GM21619 (cell line): ENCODE measurements at regions not wholly inside any gene's neighbourhood (a gene's known extent, or its start where the extent isn't known, plus 50 kb on each side); places are given as distances from the start of the nearest gene placed in this dataset.

Experiments
- ATAC-seq: cut with Tn5 transposase; IDR thresholded peaks from one replicate; pipeline ENCODE4 v1.9.1; 2021; ENCODE audit not compliant: unreplicated experiment

DNA sequence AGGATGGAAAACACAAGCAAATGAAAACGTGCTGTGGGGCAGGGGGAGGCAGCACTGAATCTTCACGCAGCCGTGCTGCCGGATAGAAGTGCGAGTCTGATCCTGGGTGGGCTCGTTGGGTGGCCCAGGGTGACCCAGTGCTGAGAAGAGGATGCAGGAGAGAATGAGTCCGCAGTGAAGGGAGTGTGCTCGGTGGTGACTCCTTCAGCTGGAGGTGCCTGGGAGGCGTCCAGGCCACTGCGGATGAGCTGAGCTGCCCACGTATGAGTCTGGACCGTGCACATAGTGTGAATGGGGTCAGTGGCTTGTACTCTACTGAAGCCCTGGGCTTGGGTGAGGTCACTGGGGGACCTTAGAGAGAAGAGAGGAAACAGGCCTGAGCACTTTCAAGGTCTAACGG is 190.0 kb upstream of the MGMT start:
- no peak for ATAC-seq

DNA sequence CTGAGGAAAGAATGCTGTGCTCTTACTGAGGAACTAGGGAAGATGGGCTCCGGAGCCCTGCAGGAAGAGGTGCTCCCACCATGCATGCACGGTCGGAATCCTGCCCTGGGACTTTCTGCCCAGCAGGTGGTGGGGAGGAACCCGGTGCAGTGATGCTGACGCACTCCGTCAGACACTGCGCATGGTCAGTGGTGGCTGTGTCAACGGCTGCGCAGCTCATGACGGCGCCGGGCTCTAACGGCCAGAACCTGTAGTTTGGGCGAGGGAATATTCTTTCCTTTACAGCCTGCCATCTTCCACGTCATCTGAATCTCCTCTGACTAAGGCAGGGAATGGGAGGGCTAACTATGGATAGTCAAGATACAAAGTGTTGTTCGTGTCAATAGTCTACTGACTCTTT is 189.2 kb upstream of the MGMT start:
- no peak for ATAC-seq

DNA sequence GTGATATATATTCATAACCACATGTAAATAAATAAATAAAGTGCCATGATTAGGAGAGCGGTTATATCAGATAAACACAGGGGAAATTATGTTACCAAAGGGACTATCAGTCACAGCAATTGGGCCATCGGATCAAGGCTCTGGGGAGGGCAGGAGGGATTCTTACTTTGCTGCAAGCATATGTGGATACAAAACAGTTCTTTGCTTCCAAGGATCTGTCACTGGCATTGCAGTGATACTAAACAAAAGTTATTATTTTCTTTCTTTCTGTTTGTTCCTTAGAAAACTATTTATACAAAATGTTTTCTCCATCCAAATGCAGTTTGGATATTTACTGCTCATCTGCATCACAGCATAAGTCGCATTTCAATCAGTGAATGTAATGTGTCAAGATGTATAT is 188.4 kb upstream of the MGMT start:
- ATAC-seq, result no peak

DNA sequence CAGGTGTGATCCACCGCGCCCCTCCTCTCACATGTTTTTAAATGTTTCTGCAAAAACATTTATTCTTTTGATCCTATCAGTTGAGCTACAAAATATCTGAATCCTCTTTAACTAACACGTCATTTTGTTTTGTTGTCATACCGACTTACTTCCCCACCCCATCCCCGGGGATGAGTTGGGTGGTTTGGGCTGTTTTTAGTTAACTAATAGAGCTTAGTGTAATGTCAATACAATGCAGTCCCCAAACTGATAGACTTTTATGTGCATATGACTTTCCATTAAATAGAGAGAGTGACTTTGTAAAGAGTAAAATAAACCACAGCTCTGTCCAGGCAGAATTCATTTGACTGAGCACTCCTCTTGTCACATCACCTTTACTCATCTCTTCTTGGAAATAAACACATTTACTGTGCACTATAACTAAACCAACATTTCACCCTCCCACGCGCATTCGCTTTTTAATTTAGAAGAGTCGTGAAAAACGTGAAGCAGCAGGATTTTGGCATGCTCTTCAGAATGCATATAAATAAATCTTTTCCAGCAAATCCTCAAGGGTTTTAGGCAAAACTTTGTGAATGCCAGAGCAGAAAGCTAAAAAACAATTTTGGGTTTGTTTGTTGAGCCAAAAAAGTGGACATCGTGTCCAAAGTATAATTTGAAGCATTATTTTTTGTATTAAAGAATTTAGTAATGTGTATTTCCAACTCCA is 187.4 kb upstream of the MGMT start:
- ATAC-seq, result no peak

DNA sequence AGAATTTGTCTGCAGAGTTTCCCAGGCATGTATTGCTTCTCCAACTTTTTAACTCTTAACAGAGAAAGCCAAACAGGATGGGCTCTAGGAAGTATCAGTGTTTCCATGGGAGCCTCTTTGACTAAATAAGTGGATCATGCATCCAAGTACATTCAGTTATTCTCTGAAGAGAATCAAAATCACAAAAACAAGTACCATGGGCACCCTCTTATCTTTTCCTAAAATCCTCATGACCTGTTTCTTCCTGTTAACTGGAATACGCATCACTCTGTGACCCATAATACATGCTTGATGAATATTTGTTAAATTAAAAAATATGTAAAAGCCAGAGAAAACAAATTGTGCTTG is 186.9 kb upstream of the MGMT start:
- ATAC-seq, result no peak

DNA sequence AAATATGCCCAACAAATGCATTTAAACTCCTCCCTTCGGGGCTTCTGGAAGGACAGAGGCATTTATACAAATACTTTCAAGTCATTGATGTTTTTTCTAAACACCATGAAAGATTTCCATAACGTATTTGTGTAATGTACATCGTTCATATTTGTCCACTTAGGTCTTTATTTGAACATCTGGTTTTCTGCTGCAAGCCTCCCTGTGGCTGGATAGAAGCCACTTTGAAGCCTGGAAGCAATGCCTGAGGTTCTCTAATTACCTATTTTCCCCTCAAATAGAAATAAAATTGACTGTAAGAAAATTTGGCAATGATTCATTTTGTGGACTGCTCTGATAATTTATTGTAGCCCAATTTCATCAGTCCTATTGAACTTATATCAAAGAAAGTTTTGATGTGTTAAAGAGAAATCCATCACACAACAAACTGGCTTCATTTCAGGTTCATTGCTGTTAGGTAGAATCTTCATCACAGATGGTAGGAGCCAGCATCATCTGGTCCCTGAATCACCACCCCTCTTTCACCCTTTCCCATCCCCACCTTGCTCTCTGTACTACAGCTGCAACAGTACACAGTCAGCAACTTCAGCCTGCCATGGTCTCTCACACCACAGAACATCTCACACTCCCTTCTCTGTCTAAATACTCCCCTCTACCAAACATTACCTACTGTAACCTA is 186.0 kb upstream of the MGMT start:
- no peak for ATAC-seq

DNA sequence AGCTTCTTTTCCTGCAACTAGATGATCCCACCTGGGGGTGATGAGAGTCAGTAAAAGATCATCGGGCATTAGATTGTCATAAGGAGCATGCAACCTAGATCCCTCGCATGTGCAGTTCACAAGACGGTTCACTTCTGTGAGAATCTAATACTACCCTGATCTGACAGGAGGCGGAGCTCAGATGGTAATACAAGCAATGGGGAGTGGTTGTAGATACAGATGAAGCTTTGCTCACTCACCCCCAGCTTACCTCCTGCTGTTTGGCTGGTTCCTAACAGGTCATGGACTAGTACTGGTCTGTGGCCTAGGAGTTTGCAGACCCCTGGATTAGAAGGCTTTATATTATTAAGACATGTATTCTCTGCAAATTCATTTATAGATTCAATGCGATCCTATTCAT is 181.6 kb upstream of the MGMT start:
- ATAC-seq, result no peak

DNA sequence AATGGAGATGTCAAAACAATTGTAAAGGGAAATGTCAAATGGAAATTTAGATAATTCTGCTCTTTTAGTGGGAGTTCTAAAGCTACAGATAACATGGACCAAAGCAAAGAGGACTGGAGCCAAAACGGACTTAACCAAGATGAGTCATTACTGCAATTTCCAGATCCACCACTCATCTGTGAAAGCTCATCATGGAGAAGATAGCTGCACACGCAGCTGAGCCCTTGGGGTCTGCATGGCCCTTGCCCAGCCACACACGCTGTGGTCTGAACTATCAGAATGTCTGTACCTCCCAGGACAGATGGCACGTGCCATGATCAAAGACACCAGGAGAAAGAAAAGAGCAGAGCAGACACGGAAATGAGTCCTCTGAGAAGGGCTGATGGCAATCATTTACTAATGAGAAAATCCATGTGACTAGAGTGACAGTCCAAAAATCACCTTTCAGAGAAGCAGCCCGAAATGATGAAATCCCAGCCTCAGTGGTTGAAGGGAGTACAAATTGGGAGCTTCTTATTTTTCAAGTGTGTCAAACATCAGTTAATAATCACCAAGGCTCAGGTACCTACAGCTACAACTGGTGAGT is 177.9 kb upstream of the MGMT start:
- ATAC-seq, result no peak

DNA sequence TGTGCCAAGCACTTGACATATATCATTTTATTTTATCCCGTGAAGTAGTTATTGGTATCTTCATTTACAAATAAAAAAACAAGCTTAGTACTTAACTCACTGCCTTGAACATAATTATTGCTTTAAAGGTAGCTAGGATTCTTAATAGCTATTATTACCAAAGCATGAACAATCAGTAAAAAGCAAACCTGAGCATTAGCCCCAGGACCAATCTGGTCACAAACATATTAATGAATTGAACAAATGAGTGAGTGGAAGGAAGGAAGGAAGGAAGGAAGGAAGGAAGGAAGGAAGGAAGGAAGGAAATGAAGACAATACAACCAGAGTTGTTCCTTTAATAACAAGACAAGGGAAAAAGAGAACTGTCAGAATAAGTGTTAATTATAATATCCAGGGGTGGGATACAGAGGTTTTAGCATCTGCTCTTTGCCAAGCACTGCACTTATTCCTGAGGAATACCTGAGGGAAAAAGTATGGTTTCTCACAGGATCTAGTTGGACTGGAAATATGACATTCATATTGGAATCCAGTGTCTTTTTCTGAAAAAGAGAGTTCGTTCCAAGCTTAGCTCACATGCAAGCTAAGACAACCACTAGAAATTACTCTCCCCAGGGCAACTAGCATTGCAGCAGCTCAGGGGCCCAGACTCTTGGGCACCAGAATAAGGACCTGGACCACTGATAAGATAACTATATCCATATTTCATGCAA is 172.9 kb upstream of the MGMT start:
- no peak for ATAC-seq

DNA sequence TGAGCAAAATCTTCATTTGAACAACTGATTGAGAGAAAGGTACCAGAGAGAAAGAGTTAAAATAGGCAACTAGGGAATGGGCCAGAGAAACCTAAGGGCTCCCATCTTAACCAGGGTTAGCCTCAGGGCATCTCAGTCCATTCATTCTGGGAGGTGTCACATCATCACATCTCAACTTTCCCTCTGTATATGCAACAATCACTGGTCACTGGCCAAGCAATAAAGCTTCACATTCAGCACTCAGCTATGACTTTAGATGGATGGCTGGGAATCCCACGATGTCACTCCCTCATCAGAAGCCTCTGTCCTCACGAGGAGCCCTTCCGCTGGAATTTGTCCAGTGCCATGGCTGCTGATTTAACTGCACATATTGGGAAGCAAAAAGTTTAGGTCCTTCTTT is 172.1 kb upstream of the MGMT start:
- ATAC-seq, result no peak

DNA sequence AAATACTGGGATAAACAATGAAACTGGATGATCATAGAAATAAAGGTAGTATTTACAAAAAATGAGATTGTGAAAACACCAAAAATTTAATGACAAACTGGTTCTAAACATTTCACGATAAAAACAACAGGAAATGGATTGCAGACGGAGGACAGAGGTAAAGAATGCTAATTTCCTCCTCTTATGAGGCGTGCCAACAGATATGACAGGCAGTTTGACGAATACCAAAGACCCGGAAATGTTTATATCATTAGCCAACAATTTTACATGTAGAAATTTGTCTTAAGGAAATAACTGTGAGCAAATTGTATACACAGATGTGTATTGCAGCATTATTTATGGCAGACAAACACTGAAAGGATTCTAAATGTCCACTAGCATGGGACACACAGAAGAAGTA is 162.0 kb upstream of the MGMT start:
- ATAC-seq, result no peak

DNA sequence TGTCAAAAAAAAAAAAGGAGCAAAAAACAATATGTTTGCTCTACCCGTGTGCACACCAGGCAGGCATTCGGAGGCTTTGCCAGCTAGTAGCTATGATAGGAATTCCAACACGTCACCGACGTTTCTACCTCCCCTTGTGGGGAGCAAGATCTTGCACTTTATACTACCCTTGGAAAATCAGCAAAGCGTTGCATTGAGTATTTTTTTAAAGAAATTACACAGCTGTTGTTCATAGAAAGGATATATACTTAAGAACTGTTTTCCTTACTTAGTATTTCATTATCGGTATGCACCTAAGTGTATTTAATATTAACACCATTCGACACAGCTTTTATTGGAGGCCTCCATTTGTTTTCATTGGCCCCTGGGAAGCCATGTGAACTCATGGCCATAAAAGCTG is 159.9 kb upstream of the MGMT start:
- no peak for ATAC-seq

DNA sequence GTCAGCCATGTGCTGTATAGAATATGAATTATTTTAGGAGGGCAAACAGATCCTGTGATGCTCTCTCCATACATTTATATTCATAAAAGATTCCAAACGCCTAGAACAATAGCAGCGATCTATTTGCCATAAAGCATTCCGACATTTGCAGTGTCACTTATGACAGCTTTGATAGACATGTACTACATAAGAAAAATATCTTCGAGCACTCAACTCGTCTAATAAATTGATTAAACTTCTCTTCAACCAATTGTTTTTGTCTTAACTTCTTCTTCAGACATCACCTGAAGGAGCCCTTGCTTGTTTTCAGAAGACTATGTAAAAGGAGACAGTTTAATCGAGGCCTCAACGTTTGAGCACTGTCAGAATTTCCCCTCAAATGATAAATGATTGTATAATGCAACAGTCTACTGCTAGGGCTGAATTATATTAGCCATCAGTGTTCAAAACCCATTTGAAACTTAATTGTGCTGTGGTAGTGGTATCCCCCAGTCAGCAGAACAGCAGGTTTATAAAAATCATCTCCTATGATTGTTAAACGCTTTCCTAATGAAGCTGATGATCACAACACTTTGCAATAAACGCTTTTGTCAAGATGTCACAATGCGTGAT is 158.0 kb upstream of the MGMT start:
- ATAC-seq, result no peak

DNA sequence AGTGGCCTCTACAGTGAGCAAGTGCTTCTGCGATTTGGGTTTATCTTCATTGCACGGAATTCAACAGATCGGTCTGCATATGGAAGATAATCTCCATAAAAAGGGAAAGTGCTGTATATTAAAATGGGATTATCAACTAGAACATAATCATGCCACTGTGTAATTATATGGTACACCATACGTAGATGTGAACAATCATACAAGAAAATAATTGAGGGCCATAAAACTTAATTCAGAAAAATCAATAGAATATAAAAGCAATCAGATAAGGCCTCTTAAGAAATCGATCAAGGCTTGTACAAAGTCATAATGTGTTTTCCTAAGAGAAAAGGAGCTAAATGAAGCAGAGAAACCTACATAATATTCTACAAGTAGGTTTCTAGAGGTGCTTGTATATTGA is 157.5 kb upstream of the MGMT start:
- no peak for ATAC-seq

DNA sequence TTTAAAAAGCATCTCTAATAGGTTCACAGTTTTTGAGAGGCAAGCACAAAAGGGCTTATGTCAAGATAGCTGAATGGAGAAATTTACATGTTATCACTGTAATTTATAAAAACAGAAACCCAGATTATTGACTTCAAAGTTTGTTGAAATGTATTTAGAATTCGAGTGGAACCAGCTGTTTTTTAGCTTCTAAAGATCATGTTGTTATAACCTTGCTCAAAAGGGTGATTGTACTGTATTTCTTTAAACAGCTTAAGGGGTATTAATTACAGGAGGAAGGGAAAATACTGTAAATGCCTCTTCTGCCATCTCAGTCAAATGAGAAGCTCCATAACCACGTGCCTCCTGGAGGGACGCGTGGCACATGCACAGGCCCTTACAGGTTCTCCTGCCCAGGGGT is 156.2 kb upstream of the MGMT start:
- no peak for ATAC-seq

DNA sequence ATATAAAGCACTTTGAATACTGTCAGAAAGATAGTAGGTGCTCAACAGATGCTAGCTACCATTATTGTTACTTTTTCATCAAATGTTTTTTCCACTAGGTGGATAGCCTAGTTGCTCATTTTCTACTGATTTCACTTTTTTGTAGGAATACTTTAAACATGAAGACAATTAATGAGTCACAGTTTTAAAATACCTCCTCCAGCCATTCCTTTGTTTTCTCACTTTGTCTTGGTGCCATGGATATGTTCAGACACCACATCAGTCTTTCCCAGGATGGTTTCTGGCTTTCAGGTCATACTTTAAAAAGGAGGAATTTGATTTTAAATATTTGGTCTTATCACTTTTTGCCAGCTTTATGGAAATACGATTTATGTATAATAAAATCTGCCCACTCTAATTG is 147.1 kb upstream of the MGMT start:
- no peak for ATAC-seq

DNA sequence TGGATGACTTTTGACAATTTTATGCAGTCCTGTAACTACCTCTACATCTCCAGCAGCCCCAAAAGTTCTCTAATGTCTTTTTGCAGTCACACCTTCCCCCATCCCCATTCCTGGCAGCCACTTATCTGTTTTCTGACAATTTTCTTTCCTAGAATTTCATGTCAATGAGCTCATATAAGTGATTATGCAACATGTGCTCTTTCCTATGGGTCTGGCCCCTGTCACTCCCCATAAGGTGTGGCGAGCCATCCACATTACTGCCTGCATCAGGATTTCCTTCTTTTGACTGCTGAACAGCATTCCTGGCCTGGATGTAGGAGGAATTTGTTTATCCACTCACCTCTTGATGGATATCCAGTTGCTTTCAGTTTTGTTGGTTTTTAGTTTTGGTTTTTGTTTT is 146.7 kb upstream of the MGMT start:
- ATAC-seq, result no peak

DNA sequence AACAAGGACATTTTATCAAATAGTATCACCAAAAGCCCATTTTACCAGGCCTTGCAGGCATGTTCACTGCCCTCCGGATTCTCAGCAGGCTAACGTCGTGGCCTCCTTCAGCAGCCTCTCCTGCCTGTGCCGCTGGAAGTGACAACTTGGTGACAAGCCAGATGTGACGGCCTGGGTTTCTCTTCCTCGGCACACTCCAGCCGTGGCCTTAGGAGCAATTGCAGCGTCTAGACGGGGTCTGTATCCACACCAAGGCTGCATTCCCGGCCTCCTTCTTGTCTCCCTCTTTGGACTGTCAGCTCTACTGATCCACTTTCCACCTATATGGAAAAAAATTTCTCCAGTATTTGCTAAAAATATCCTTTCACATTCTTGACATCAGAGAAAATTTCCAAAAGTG is 145.3 kb upstream of the MGMT start:
- no peak for ATAC-seq

DNA sequence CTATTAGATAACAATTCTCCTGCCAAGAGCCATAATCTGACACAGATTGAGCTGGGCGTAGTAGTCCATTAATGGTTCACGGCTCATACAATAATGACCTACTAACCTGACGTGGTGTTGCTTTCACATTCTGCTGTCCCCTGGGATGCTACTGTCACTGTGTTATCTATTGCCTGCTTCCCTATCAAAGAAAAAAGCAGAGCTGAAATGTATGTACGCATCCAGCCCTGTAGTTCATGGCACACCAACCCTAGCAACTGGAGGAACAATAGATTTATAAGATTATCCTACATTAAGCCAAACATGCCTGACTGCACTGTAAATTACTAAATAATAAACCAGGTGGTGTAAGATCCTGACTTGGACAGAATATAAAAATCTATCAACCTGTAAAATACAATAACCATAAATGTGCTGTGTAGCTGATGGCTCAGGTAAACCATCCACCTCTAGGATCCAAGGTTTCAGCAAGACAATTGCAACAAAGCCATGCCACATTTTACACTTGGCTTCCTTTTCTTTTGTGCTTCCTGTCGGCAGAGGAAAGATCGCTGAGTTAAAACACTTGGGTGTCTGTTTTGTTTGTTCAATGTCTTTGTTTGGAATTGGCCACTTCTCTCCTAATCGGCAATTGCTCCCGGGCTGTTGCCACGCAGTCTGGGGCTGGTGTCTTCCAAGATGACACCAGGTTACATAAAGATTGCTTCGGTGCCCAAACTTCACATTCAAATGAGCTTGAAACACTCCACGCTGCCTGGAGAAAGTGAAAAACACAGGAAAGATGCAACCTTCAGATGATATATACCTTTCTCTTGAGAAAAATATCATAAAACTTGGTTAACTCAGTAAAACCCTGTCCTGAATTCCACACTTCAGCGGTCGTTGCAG is 143.9 kb upstream of the MGMT start:
- no peak for ATAC-seq

DNA sequence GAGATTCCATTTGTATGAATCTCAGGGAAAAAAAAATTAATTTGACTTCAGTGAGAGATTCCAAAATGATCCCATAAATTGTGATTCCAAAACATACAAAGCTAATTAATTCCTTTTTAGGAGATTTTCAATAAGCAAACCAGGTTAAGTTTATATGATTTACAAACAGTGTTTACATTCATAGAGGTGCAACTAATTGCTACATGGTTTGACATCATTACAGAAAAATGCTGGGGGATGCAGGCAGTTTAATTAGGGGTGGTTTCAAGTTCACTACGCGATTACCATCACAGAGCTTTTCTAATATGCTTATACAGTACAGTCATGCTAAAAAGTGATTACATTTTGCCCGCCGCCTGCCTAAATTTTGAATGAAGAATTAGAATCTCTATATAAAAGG is 143.2 kb upstream of the MGMT start:
- ATAC-seq, result no peak

DNA sequence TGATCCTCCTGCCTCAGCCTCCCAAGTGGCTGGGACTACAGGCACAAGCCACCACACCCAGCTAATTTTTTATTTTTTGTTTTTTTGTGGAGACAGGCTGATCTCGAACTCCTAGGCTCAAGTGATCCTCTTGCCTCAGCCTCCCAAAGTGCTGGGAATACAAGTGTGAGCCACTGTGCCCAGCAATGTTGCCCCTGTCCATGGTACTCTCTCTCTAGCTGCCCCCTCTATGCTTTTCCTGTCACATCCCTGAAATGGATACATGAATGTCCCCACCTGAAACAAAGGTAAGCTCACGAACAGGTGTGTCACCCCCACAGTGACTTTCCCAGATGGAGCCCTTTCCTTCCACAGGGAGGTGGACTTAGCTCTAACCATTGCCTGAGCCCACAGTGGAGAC is 141.1 kb upstream of the MGMT start:
- no peak for ATAC-seq
